Amygdala (tissue), 56 donors: ENCODE measurements at regions not wholly inside any gene's neighbourhood (a gene's known extent, or its start where the extent isn't known, plus 50 kb on each side); places are given as distances from the start of the nearest gene placed in this dataset.
A peak's percentile ranks its signal among the peaks of the same experiment; 100 is the strongest.
"Not testable (repeated sequence)": the region's sequence is repeated elsewhere in the genome, so short reads cannot be mapped to it uniquely, and the experiment has no call there.

Source experiments
- DNase-seq, 56 donors: peaks; one replicate each; lab custom pipeline; 2025; lab: John Stamatoyannopoulos, UW

DNA sequence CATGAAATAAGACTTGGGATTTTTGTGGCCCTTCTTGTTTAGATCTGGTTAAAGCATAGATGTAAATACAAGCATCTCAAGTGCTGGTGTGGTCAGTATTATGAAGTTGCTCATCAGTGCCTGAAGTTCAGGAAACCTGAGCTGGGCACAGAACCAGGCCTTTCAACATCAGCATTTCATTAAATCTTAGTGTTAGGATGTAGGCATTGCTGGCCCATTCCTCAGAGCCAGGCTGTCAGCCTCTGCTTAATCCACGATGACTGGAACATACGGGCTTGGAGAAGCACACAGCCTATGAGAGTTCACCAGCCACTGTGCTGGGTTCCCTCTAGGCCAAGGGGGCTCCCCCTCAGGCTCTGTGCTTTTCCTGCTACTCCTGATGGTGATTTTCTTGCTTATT lies 270.2 kb downstream of the EN1 start:
- no peak for DNase-seq

DNA sequence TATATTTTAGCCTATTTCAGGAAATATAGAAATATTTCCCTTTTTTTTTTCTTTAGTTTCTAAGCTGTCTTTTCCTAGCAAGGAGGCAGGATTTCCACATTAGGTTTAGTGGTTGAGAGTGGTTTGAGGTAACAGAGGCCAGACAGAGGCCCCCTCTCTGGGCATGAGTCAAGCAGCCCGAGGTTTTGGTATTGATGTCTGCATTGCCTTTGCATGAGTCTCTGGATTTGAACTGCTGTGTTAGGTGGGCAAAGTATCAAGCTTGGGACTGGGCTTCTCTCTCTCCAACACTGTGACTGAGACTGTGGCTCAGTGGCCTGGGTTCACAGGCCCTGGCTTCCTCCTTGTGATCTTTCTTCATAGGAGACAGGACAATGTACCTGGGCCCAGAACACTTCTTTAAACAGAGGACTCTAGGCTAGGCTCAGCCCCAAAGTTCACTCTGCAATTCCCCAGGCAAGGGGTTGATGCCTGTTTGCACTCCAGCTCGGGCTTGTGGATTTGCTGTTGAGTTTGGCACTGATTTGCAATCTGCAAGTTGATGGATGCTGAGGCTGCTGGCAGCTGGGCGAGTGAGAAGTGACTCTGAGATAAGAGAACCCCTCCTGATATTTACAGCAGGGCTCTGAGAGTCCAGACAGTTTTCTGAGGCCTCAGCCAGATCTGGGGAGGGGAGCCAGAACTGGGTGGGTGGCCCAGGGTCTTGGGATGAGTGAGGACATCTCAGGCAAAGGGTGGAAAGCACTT lies 271.2 kb downstream of the EN1 start:
- no peak for DNase-seq

DNA sequence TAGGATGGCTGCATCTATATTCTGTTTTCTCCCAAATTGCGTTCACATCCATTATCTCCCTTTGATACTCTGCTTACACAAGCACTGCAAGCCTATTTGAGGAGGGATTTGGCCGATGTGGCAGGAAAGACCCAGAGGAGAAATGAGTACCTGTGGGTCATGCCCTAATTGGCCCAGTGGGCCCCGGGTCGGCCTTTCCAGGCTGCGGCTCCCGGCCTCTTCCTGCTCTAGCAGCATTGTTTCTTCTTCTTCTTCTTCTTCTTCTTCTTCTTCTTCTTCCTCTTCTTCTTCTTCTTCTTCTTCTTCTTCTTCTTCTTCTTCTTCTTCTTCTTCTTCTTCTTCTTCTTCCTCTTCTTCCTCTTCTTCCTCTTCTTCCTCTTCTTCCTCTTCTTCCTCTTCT lies 275.1 kb downstream of the EN1 start:
- not testable (repeated sequence) for DNase-seq

DNA sequence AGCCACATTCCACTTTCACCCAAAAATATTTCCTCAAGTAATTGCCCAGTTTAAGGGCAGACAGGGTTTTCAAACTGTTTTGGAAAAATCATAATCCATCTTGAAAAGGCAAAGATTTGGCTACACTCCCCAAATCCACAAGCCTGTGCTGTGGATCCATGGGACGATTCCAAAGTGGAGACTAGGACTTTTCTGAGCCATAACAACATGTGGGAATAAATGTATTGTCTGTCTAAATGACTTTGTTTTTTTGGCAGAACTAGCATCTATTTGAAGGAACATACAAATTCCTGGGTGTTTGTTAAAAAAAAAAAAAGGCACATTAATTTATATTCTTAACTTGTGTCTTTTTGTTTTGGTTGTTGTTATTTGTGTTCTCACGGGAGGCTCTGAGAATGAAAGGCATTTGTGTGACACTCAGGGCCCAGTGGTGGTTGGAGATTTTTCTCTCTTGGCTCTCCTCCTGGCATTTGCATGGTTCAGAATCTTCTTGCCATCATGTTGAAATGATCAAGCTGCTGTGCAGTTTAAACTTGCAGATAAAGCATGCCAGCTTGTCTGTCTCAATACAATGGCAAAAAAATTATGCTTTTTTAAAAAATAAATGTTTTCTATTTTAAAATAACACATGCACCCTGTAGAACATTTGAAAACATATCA lies 277.4 kb downstream of the EN1 start:
- DNase-seq, result no peak

DNA sequence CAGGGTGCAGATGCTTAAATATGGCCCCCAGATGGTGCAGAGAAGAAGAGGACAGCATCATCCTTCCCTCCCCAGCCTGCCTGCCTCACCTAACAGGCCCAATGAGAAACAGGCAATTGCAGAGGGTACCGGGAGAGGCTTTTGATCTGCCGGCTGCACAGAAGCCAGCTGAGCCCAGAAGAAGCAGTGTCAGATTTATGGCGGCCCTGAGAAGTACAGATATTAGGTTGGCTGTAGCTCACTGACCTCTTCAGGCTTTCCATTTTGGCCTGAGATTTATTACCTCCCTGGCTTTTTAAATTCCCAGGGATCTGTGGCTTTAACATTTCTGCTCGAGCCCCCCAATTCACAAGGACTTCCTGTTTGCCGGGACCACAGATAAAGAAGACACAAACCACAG lies 278.7 kb downstream of the EN1 start:
- DNase-seq, result no peak

DNA sequence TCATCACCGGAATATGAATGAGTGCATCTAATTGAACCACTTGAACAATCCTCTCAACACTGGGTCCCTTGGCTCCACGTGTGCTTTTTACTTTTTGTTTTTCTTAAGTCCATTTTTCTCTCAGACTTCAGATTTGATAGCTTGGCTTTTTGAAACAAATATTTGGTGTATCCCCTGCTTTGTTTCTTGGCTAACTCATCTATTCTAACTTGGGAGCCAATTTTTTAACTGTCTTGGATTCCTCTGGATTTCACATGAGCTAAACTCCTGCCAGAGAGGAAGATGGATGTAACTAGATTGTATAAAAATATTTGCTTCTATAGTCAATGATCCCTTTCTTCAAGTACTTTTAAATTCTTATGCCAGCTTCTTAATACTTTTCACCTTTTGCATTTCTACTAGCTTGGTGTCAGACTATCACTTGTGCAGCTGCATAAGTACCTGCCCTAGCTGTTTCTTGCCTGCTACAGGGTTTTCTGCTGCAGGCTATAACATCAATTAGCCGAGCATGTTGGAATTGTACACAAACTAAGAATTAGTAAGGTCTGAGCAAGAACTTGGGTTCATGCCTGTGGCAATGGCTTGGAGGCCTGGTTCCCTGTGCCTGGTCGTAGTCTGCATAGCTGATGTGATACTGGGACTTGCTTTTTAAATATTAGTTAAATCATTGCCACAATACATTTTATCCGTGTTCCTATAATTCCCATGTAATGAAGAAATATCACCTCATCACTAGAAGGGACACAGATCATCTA lies 281.5 kb downstream of the EN1 start:
- no peak for DNase-seq

DNA sequence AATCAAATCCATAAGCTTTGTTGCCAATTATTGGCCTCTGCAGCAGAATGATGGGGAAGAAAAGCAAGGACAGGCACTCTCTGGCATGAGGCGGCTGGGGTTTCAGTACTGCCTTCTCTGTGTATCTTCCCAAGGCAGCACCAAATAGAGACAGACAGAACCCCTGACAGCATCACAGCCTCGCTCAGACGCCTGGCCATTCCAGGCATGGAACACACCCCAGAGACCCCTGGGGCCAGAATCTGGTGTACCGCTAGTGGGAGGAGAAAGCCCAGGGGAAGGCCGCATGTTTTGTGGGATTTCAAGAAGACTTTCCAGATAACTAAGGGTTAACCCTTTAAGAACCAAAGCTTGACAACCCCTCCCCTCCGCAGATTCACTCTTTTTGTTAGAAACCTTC lies 282.1 kb downstream of the EN1 start:
- DNase-seq, result no peak

DNA sequence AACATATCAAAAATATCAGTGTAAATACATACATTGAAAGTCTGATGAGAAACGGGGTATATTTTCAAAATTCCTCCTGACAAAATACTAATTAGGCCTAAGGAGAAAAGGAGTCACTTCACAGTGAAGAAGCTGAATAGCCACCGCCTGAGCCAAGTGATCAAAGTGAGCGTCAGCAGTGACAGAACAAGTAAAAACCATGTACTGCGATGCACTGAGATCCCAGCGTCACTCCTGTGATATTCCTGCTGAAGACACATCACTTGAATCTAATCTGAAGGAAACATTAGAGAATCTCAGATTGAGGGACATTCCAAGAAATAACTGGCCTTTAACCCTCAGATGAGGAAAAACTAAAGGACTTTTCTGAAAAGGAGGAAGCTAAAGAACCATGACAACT lies 285.3 kb downstream of the EN1 start:
- no peak for DNase-seq

DNA sequence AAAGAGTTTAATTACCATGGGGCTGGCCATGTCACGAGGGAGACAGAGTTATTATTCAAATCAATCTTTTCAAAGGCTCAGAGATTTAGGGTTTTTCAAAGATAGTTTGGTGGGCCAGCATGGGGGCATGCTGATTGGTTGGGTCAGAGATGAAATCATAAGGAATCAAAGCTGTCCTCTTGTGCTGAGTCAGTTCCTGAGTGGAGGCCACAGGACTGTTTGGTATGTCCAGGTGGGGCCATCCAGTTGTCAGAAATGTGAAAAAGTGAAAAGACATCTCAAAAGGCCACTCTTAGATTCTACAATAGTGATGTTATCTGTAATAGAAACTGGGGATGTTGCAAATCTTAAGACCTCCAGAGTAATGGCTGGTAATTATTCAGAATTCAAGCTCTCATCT lies 288.6 kb downstream of the EN1 start:
- no peak for DNase-seq

DNA sequence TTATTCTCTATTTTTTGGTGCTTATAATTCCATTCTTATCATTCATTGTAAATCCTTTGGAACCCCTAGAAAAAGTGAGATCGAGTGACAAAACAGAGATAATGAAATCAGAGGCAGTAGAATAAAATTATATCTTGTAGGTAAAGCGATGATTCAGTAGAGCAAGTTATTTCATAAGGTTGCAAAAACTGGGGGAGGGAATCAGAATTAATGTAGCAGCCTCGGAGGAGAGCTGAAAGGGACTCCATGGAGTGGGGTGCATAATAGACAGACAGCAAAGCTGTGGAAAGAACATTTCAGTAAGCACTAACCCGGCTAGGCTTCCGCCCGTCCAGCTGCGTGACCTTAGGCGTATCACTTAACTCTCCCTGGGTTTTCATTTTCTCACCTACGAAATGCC lies 289.7 kb downstream of the EN1 start:
- no peak for DNase-seq

DNA sequence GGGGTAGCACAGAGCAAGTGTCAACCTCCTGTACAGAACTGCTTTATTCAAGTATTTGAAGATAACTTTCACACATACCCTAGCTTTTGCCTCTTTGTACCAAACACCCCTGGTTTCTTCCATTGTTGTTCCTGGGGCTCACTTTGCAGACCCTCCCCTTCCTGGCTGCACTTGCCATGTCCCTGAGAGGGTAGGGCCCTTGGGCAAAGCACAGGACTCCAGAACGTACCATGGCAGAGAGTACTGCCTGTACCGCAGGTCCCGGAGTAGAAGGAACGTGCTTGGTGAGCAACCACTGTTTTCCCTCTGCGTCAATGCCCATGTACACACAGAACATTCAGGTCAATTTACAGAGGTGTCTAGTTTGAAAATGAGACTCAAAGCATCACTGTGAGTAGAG lies 290.4 kb downstream of the EN1 start:
- DNase-seq, result no peak

DNA sequence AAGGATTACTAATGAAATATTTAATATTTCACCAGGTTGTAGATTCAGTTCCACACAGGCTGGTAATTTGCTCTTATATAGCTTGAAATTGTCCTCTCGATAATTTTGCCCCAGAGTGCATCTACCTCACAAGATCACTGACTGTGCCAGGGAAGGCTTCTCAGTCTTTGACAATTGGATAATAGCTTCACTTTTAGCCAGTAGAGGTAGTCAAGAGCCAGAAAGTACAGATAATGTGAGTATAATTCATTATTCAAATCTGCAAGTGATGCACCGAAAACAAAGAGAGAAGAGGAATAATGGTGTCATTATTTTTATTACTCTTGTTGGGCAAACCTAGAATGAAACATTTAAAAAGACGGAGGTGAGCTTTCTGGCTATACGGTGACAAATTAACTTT lies 292.8 kb downstream of the EN1 start:
- no peak for DNase-seq

DNA sequence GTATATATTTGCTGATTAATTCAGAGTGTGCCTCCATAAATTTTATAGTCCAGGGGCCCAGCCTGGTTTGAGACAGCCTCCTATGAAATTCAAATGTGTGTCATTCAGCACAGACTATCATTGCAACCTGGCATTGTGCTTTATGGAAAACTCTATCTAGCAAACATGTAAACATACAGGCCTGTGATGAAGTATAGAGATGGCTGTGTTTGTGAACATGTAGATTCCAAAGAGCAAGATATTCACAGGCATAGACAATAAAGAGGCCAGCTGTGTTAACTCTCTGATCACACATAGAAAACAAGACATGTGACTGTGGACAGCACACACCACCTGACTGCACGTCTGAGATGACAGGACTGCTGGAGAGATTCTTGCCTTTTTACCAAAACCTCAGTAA lies 297.9 kb downstream of the EN1 start:
- DNase-seq, result no peak

DNA sequence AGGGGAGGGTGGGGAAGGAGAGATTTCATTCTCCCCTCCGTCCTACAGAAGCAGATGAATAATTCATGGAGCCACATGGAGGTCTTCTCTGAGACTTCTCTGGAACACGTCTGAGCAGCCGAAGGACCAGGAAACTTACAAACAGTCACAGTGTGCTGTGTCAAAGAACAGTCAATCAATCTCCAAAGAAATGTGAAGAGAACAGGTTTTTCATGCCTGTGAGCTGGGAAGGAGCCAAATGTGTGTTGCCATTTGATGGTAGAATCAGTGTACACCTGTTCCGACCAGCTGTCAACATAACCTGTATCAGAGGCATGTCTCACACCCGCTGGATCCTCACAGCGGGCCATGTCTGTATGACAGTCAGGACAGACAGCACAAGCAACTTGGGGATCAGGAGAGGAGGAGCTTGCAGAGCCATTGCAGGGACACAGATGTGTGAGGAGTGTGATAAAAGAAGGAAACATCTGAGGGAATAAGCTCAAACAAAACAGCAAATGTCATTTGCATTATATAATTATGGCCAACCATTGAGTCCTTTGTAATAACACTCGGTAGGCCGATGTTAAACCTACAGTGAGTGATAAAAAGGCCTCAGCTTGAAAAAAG lies 298.5 kb downstream of the EN1 start:
- no peak for DNase-seq

DNA sequence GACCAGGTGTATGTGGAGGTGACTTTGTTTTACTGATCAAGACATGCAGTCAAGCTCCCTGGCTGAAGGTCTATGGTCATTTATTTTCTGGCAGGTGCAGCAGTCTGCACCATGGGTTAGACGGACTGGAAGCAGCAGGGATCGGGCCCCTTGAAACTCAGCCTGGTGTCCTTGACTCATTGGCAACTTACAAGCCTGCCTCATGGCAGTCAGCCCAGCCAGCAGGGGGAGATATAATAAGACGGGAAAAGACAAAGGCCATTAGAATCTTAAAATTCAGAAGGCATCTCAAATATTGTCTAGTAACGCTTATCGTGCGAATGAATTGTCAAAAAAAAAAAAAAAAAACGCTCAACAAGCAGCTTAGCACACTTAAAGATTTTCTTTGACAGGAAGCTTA lies 308.2 kb downstream of the EN1 start:
- DNase-seq, result peak in 9 of 56 donors; percentile 1 to 17 (median 7)

DNA sequence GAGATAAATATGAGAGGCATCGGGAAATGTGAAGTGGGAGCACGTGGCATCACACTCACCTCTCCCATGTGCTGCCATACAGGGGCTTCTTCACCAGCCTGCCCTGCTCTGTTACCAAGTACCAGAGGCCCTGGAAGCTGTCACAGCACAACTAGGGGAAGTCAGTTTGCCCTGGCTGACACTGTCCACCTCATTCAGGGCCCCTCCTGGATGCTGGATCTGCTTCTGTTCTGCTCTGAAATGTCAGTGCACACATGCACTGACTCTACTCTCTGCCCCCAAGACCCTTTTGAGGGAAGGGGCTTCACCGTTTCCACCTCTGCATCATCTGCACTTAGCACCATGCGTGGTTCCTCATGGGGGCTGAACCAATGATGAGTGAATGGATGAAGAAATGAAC lies 311.1 kb downstream of the EN1 start:
- DNase-seq, result no peak

DNA sequence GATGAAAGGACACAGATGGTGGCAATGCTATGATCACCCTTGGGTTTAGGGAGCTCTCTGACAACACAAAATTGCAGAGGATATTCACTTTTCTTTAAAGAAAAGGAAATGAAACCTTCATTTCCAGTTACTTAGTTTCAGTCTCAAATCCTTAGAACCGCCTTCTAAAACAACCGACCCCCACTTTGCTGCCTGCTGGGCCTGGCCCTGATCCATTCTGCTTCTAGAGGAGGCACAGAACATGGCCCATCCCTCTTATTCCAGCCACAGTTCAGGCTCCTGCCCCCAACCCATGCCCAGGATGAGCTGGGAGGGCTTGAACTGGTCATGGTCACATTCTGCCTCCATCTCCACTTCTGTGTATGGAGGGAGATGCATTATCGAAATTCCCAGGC lies 311.6 kb downstream of the EN1 start:
- DNase-seq, result no peak

DNA sequence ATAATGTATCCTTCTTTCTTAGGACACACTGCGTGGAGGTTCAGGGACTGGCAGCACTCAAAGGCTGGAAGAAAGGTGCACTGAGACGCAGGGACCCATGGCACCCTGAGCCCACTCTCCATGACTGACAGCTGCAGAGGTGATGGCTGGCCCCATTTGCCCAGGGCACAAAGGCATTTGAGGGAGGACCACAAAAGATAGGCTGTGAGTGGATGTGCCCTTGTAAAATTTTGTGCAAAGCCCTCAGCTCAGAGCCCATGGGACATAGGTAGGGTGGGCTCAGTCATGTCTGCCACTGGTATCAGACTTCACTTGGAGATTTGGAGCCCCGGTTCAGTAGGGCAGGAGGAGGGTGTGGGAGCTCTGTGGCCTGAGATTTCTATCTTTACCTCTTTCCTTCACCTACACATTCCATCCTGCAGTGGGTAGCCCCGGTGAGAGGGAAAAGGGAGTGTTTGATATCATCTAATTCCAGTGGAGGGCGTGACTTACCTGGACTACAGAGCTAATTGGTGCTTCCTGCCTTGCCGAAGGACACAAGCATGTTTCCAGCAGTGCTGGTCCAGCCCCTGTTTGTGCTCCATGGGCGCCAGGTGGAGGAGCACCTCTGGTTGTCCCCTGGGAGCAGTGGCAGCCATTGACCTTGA lies 312.2 kb downstream of the EN1 start:
- DNase-seq, result no peak

DNA sequence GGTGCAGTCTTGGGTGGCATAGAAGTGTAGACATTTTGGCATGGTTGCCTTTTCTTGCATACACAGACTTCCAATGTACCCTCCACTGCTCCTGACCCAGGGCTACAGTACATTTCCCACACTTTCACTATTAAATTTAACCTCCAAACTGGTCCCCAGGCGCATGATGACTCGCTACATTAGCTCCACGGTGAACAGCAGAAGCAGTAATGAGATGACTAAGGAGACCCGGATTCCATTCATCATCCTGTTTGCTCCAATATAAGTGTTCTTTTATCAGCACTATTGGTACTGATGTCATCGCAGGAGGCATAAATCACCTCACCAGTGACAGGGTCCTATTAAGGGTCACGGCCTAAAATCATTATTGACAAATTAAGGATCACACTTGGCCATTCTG lies 316.5 kb downstream of the EN1 start:
- no peak for DNase-seq

DNA sequence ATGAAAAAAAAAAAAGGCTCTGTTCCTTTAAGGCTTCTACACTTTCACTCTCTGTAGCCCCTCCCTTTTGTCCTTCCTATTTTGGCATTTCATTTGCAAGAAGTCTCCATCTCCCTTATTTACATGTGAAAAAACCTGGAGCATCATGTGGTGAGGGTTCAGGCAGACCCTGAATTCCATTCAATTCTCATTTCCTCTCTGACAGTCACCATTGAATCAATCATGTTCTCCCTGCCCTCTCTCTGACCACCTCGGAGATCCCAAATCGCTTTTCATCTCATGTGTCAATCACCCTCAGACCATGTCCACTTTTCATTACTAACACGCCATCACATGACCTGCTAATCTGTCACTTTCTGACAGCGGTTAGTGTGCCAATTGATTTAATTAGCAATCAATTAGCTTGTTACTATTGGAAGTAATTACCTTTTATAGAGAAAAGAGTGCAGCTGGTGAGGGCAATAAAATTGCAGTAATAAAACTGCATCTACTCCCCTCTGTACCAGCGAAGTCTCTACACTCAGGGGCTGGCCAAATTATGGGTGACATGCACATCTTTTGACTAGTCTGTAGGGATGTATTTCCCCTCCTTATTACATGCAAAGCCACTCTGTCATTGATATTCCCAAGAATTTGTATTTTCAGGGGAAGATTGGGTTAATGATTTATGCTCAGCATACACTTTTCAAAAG lies 317.4 kb downstream of the EN1 start:
- DNase-seq, result no peak
